DND-41 (cell line): ENCODE measurements at regions not wholly inside any gene's neighbourhood (a gene's known extent, or its start where the extent isn't known, plus 50 kb on each side); places are given as distances from the start of the nearest gene placed in this dataset.
A peak's percentile ranks its signal among the peaks of the same experiment; 100 is the strongest.

Experiments
- ATAC-seq: fragments of 200-7000 bp; cut with Tn5 transposase; 3 replicates; pipeline ENCODE4 v1.9.1; 2021; ENCODE audit warnings: low read depth; ENCODE audit not compliant: insufficient read depth
- DNase-seq: peaks from one replicate; pipeline ENCODE4 v3.0.0-alpha.2; 2020
- H2AFZ ChIP-seq: 2 replicates; pipeline ENCODE4 v1.6.0; 2012; ENCODE audit warnings: low read depth, low read length
- H3K27ac ChIP-seq: 2 replicates; pipeline ENCODE4 v1.5.1; 2012; ENCODE audit warnings: low read length, inconsistent platforms
- H3K27me3 ChIP-seq: fragments of 200-600 bp; sonication (generic); 2 replicates; pipeline ENCODE4 v1.6.0; 2012; ENCODE audit warnings: low read length, mild to moderate bottlenecking, inconsistent platforms; ENCODE audit not compliant: insufficient read depth, poor library complexity
- H3K36me3 ChIP-seq: 2 replicates; pipeline ENCODE4 v1.5.1; 2012; ENCODE audit warnings: low read length, inconsistent platforms; ENCODE audit not compliant: insufficient read depth
- H3K4me1 ChIP-seq: 2 replicates; pipeline ENCODE4 v1.5.1; 2012; ENCODE audit warnings: mild to moderate bottlenecking, low read length; ENCODE audit not compliant: insufficient read depth
- H3K4me2 ChIP-seq: 2 replicates; pipeline ENCODE4 v1.6.0; 2012; ENCODE audit warnings: mild to moderate bottlenecking, moderate library complexity, low read length, inconsistent platforms; ENCODE audit not compliant: insufficient read depth
- H3K4me3 ChIP-seq, 2 experiments: fragments of 200-600 bp in 1 of 2; shearing (Covaris generic) in 1 of 2; 2 replicates each; pipeline ENCODE4 v1.5.1; 2012 to 2016; ENCODE audit warnings: inconsistent platforms in 2 of 2, low read length in 2 of 2, mild to moderate bottlenecking in 2 of 2, low read depth in 1 of 2, moderate library complexity in 1 of 2
- H3K79me2 ChIP-seq: 2 replicates; pipeline ENCODE4 v1.6.0; 2012; ENCODE audit warnings: low read length, inconsistent platforms; ENCODE audit not compliant: insufficient read depth
- H3K9ac ChIP-seq: 2 replicates; pipeline ENCODE4 v1.6.0; 2012; ENCODE audit warnings: low read depth, mild to moderate bottlenecking, inconsistent platforms, low read length, moderate library complexity
- H3K9me3 ChIP-seq: 2 replicates; pipeline ENCODE4 v1.5.1; 2012; ENCODE audit warnings: low read length, moderate library complexity, mild to moderate bottlenecking, inconsistent platforms; ENCODE audit not compliant: insufficient read depth, severe bottlenecking
- H4K20me1 ChIP-seq: 2 replicates; pipeline ENCODE4 v1.6.0; 2012; ENCODE audit warnings: low read length; ENCODE audit not compliant: insufficient read depth
- CTCF ChIP-seq: IDR thresholded peaks from 2 replicates; pipeline ENCODE4 v1.5.1; 2012; ENCODE audit warnings: borderline replicate concordance, low read length, moderate library complexity, mild to moderate bottlenecking; ENCODE audit not compliant: poor library complexity, severe bottlenecking; ENCODE audit errors: extremely low read depth
- EZH2 ChIP-seq: IDR thresholded peaks from 3 replicates; pipeline ENCODE4 v1.6.1; 2012; ENCODE audit warnings: borderline replicate concordance, low read depth, mild to moderate bottlenecking, moderate library complexity, low read length, inconsistent platforms; ENCODE audit not compliant: severe bottlenecking

DNA sequence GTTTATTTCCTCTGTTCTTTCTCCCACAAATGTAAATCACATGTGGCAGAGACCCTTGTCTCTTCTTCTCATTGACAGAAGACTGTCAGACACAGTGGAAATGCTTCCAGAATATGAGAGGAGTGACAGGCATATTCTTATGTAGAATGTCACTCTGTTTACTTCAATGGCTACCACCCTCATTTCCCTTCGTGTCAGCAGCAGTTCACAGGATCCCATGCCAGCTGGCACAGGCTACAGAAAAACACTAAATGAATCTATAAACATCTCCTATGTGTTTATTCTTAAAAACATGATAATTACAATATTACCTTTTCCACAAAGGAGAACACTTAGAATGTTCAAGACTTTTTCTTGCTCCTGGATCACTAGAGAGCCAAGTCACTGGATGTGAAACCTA is 183.8 kb upstream of the CNTN1 start:
- H4K20me1 ChIP-seq = no peaks in the 10 kb centered on the region
- TF ChIP-seq CTCF (no peak), EZH2 (no peak)
- DNase-seq = no peak
- H3K36me3 ChIP-seq = no peaks in the 10 kb centered on the region
- H3K4me1 ChIP-seq = peaks cover 11% of the 10 kb centered on the region
- no peak overlapping the region for H2AFZ ChIP-seq
- no peak overlapping the region for H3K9ac ChIP-seq
- no peaks in the 10 kb centered on the region for H3K79me2 ChIP-seq
- no peak overlapping the region for H3K27ac ChIP-seq
- no peaks in the 10 kb centered on the region for H3K9me3 ChIP-seq
- no peak overlapping the region for H3K4me3 ChIP-seq
- no peaks in the 10 kb centered on the region for H3K27me3 ChIP-seq
- no peak for ATAC-seq
- H3K4me2 ChIP-seq = no peak overlapping the region

GRCh38 chr12:40511341-40511740 is 180.9 kb upstream of the CNTN1 start:
- Histone ChIP-seq H3K4me2 (no peak overlapping the region), H2AFZ (no peak overlapping the region), H3K27me3 (no peaks in the 10 kb centered on the region), H3K9ac (no peak overlapping the region), H3K79me2 (no peaks in the 10 kb centered on the region), H4K20me1 (no peaks in the 10 kb centered on the region), H3K36me3 (no peaks in the 10 kb centered on the region), H3K4me3 (no peak overlapping the region), H3K9me3 (no peaks in the 10 kb centered on the region), H3K4me1 (peaks cover 20% of the 10 kb centered on the region), H3K27ac (no peak overlapping the region)
- TF ChIP-seq EZH2 = no peak
- TF ChIP-seq CTCF = no peak
- no peak for DNase-seq
- ATAC-seq = no peak

DNA sequence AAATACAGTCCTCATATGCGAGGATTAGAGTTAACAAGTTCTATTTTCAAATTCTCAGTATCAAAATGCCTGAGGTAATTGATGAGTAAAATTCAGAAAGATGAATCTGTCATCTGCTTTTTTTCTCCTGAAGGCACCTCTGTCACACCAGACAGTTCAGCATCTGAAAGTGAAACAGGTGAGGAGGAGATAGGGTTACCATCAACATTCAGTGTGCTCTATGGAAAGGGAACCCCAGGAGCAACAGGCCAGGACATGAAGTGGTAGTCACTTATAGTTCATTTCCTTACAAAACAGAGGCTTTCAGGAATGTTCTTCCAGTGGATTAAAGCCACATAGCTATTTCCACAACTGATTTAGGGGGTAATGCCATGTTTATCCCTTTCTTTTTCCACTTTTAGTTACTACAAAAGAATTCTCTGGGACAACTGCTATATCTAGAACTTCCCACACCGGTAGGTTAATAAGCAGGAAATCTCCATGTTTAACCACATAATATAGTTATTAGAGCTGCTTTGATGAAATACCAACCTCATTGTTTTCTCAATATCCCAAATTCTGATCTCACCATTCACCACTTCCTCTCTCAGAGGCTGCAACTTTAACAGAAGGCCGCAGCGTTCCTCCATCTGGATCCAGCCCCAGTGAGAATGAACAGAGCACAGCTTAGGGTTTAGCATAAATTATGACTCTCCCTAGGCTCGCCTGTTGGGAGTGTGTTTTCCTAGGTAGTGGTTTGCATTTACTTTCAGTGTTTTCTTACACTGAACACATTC is 177.0 kb upstream of the CNTN1 start:
- TF ChIP-seq EZH2 (no peak), CTCF (no peak)
- H2AFZ ChIP-seq = no peak overlapping the region; the same call in 1 of the 2 replicates
- 0 out of 2 replicates have a peak overlapping the region, but pooled peaks have one; percentile 36 for H3K4me2 ChIP-seq
- H3K4me3 ChIP-seq = no peak overlapping the region
- no peaks in the 10 kb centered on the region for H3K36me3 ChIP-seq
- H3K9me3 ChIP-seq = no peaks in the 10 kb centered on the region
- H3K79me2 ChIP-seq = no peaks in the 10 kb centered on the region
- no peak overlapping the region for H3K9ac ChIP-seq
- H4K20me1 ChIP-seq = no peaks in the 10 kb centered on the region
- peak; percentile 15 for DNase-seq
- peaks cover 24% of the 10 kb centered on the region for H3K4me1 ChIP-seq
- H3K27me3 ChIP-seq = no peaks in the 10 kb centered on the region
- ATAC-seq = peak; percentile 73
- H3K27ac ChIP-seq = peak overlapping the region; percentile 56; the same call in 1 of the 2 replicates
